Liver (tissue), 8 donors: ENCODE measurements at regions not wholly inside any gene's neighbourhood (a gene's known extent, or its start where the extent isn't known, plus 50 kb on each side); places are given as distances from the start of the nearest gene placed in this dataset.
A peak's percentile ranks its signal among the peaks of the same experiment; 100 is the strongest.

Experiments used
- DNase-seq: peaks from one replicate; pipeline ENCODE4 v3.0.0-alpha.2; 2017; ENCODE audit warnings: low spot score
- H3K27ac ChIP-seq, 2 donors: one replicate each; pipeline ENCODE4 v1.7.0; 2013; ENCODE audit warnings: inconsistent platforms in 2 of 2, low read length in 2 of 2, control low read depth in 1 of 2, low read depth in 1 of 2, mild to moderate bottlenecking in 1 of 2
- H3K27me3 ChIP-seq, 4 donors: one replicate each; pipeline versions ENCODE4 v1.6.1 to v1.7.0; 2013; ENCODE audit warnings: low read length in 3 of 4, inconsistent platforms in 1 of 4, mild to moderate bottlenecking in 1 of 4, moderate library complexity in 1 of 4; ENCODE audit not compliant: control insufficient read depth in 4 of 4, insufficient read depth in 4 of 4
- H3K36me3 ChIP-seq, 4 donors: one replicate each; pipeline versions ENCODE4 v1.6.1 to v1.7.0; 2013; ENCODE audit warnings: low read length in 3 of 4, mild to moderate bottlenecking in 3 of 4, low read depth in 1 of 4, moderate library complexity in 1 of 4; ENCODE audit not compliant: control insufficient read depth in 4 of 4, insufficient read depth in 3 of 4
- H3K4me1 ChIP-seq, 4 donors: one replicate each; pipeline versions ENCODE4 v1.6.1 to v1.7.0; 2013; ENCODE audit warnings: low read length in 3 of 4, mild to moderate bottlenecking in 3 of 4, moderate library complexity in 1 of 4; ENCODE audit not compliant: control insufficient read depth in 4 of 4, insufficient read depth in 4 of 4
- H3K4me3 ChIP-seq, 3 donors: one replicate each; pipeline versions ENCODE4 v1.6.1 to v1.7.0; 2013; ENCODE audit warnings: low read length in 3 of 3, control low read depth in 1 of 3, low read depth in 1 of 3, mild to moderate bottlenecking in 1 of 3
- H3K9ac ChIP-seq, 2 donors: one replicate each; pipeline ENCODE4 v1.7.0; 2013; ENCODE audit warnings: low read length in 2 of 2, mild to moderate bottlenecking in 2 of 2, moderate library complexity in 2 of 2, control low read depth in 1 of 2, low read depth in 1 of 2
- H3K9me3 ChIP-seq, 4 donors: one replicate each; pipeline versions ENCODE4 v1.6.1 to v1.7.0; 2013; ENCODE audit warnings: low read length in 3 of 4; ENCODE audit not compliant: control insufficient read depth in 4 of 4
- EGR1 ChIP-seq, 2 donors: IDR thresholded peaks; 2 replicates each; pipeline ENCODE4 v1.6.1; 2016 to 2018; ENCODE audit warnings: antibody characterized with exemption in 2 of 2, low read depth in 2 of 2
- FOXA1 ChIP-seq: IDR thresholded peaks from 2 replicates; pipeline ENCODE4 v1.6.1; 2016; ENCODE audit warnings: antibody characterized with exemption
- FOXA2 ChIP-seq: IDR thresholded peaks from 2 replicates; pipeline ENCODE4 v1.6.1; 2016; ENCODE audit warnings: antibody characterized with exemption
- GABPA ChIP-seq, 2 donors: IDR thresholded peaks in 1 of 2; conservative IDR thresholded peaks in 1 of 2; 2 replicates each; pipeline ENCODE4 v1.6.1; 2016; ENCODE audit warnings: antibody characterized with exemption in 2 of 2, mild to moderate bottlenecking in 1 of 2, moderate library complexity in 1 of 2
- HNF4A ChIP-seq, 2 donors: conservative IDR thresholded peaks; 2 replicates each; pipeline ENCODE4 v1.6.1; 2016; ENCODE audit warnings: antibody characterized with exemption in 2 of 2, mild to moderate bottlenecking in 2 of 2
- HNF4G ChIP-seq: IDR thresholded peaks from 2 replicates; pipeline ENCODE4 v1.6.1; 2016; ENCODE audit warnings: antibody characterized with exemption
- JUND ChIP-seq, 2 donors: IDR thresholded peaks; 2 replicates each; pipeline ENCODE4 v1.6.1; 2016; ENCODE audit warnings: antibody characterized with exemption in 2 of 2
- MAX ChIP-seq: IDR thresholded peaks from 2 replicates; pipeline ENCODE4 v1.6.1; 2016; ENCODE audit warnings: antibody characterized with exemption
- NR2F2 ChIP-seq: IDR thresholded peaks from 2 replicates; pipeline ENCODE4 v1.6.1; 2016; ENCODE audit warnings: antibody characterized with exemption
- RAD21 ChIP-seq, 2 donors: IDR thresholded peaks; 2 replicates each; pipeline ENCODE4 v1.6.1; 2016; ENCODE audit warnings: antibody characterized with exemption in 2 of 2, mild to moderate bottlenecking in 2 of 2
- RXRA ChIP-seq, 2 donors: IDR thresholded peaks; 2 replicates each; pipeline ENCODE4 v1.6.1; 2017 to 2018; ENCODE audit warnings: antibody characterized with exemption in 2 of 2, mild to moderate bottlenecking in 1 of 2
- SP1 ChIP-seq: IDR thresholded peaks from 2 replicates; pipeline ENCODE4 v1.6.1; 2018; ENCODE audit warnings: antibody characterized with exemption, mild to moderate bottlenecking
- TAF1 ChIP-seq: conservative IDR thresholded peaks from 2 replicates; pipeline ENCODE4 v1.6.1; 2016; ENCODE audit warnings: antibody characterized with exemption, mild to moderate bottlenecking
- YY1 ChIP-seq: IDR thresholded peaks from 2 replicates; pipeline ENCODE4 v1.6.1; 2016; ENCODE audit warnings: antibody characterized with exemption, mild to moderate bottlenecking
- WGBS: extraction: QIAGEN DNeasy Blood & Tissue Kit; methylation state at CpG from one replicate; pipeline ENCODE4 v1.1.7; 2013; 5-methylcytosine and 5-hydroxymethylcytosine counted together
- TF ChIP-seq, protein P1 (sequence below): IDR thresholded peaks from 2 replicates; pipeline ENCODE4 v1.6.1; 2016; ENCODE audit warnings: antibody characterized with exemption, mild to moderate bottlenecking
- TF ChIP-seq, protein P2 (sequence below): IDR thresholded peaks from 2 replicates; pipeline ENCODE4 v1.6.1; 2016; ENCODE audit warnings: antibody characterized with exemption
- TF ChIP-seq, protein P3 (sequence below): IDR thresholded peaks from 2 replicates; pipeline ENCODE4 v1.6.1; 2016; ENCODE audit warnings: antibody characterized with exemption
- TF ChIP-seq, protein P4 (sequence below): fragments of 150-350 bp; IDR thresholded peaks from 2 replicates; pipeline ENCODE4 v1.5.1; 2017; ENCODE audit warnings: improper control_type of control experiment, low read depth, low read length; ENCODE audit not compliant: missing input control
- donor health status: healthy.
- donor health status: healthy.
- donor health status: healthy.
- donor health status: healthy.
- donor health status: healthy.

GRCh38 chr10:88095778-88096431, 232.5 kb downstream of the PTEN start:
- Histone ChIP-seq H3K27ac (peak overlapping the region; percentile 72 to 75), H3K9ac (peak overlapping the region in 1 of 2 donors; percentile 65), H3K36me3 (no peaks in the 10 kb centered on the region), H3K27me3 (no peaks in the 10 kb centered on the region), H3K4me1 (peaks cover 2 to 27% (median 11%) of the 10 kb centered on the region in 4 donors), H3K4me3 (no peak overlapping the region), H3K9me3 (no peaks in the 10 kb centered on the region)
- peak; percentile 93 for TF ChIP-seq SP1
- TF ChIP-seq GABPA (IDR thresholded peaks at IDR 0.05 in 1 of 2, conservative IDR thresholded peaks at IDR 0.05 in 1 of 2) = no peak
- peak; percentile 66 to 68 for TF ChIP-seq RXRA (IDR thresholded peaks at IDR 0.05)
- peak; percentile 20 to 61 for TF ChIP-seq JUND (IDR thresholded peaks at IDR 0.05)
- TF ChIP-seq, protein P1, sequence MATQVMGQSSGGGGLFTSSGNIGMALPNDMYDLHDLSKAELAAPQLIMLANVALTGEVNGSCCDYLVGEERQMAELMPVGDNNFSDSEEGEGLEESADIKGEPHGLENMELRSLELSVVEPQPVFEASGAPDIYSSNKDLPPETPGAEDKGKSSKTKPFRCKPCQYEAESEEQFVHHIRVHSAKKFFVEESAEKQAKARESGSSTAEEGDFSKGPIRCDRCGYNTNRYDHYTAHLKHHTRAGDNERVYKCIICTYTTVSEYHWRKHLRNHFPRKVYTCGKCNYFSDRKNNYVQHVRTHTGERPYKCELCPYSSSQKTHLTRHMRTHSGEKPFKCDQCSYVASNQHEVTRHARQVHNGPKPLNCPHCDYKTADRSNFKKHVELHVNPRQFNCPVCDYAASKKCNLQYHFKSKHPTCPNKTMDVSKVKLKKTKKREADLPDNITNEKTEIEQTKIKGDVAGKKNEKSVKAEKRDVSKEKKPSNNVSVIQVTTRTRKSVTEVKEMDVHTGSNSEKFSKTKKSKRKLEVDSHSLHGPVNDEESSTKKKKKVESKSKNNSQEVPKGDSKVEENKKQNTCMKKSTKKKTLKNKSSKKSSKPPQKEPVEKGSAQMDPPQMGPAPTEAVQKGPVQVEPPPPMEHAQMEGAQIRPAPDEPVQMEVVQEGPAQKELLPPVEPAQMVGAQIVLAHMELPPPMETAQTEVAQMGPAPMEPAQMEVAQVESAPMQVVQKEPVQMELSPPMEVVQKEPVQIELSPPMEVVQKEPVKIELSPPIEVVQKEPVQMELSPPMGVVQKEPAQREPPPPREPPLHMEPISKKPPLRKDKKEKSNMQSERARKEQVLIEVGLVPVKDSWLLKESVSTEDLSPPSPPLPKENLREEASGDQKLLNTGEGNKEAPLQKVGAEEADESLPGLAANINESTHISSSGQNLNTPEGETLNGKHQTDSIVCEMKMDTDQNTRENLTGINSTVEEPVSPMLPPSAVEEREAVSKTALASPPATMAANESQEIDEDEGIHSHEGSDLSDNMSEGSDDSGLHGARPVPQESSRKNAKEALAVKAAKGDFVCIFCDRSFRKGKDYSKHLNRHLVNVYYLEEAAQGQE = peak; percentile 65
- TF ChIP-seq NR2F2 = no peak
- TF ChIP-seq RAD21 (IDR thresholded peaks at IDR 0.05) = peak; percentile 41 to 59
- TF ChIP-seq FOXA1 = peak; percentile 7
- peak; percentile 31 for TF ChIP-seq TAF1
- peak; percentile 92 for TF ChIP-seq HNF4A (conservative IDR thresholded peaks at IDR 0.05)
- peak; percentile 87 for TF ChIP-seq HNF4G
- TF ChIP-seq, protein P2, sequence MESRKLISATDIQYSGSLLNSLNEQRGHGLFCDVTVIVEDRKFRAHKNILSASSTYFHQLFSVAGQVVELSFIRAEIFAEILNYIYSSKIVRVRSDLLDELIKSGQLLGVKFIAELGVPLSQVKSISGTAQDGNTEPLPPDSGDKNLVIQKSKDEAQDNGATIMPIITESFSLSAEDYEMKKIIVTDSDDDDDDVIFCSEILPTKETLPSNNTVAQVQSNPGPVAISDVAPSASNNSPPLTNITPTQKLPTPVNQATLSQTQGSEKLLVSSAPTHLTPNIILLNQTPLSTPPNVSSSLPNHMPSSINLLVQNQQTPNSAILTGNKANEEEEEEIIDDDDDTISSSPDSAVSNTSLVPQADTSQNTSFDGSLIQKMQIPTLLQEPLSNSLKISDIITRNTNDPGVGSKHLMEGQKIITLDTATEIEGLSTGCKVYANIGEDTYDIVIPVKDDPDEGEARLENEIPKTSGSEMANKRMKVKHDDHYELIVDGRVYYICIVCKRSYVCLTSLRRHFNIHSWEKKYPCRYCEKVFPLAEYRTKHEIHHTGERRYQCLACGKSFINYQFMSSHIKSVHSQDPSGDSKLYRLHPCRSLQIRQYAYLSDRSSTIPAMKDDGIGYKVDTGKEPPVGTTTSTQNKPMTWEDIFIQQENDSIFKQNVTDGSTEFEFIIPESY = no peak
- TF ChIP-seq, protein P3, sequence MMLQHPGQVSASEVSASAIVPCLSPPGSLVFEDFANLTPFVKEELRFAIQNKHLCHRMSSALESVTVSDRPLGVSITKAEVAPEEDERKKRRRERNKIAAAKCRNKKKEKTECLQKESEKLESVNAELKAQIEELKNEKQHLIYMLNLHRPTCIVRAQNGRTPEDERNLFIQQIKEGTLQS = no peak
- peak; percentile 50 for TF ChIP-seq YY1
- TF ChIP-seq, protein P4, sequence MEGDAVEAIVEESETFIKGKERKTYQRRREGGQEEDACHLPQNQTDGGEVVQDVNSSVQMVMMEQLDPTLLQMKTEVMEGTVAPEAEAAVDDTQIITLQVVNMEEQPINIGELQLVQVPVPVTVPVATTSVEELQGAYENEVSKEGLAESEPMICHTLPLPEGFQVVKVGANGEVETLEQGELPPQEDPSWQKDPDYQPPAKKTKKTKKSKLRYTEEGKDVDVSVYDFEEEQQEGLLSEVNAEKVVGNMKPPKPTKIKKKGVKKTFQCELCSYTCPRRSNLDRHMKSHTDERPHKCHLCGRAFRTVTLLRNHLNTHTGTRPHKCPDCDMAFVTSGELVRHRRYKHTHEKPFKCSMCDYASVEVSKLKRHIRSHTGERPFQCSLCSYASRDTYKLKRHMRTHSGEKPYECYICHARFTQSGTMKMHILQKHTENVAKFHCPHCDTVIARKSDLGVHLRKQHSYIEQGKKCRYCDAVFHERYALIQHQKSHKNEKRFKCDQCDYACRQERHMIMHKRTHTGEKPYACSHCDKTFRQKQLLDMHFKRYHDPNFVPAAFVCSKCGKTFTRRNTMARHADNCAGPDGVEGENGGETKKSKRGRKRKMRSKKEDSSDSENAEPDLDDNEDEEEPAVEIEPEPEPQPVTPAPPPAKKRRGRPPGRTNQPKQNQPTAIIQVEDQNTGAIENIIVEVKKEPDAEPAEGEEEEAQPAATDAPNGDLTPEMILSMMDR = no peak
- TF ChIP-seq EGR1 (IDR thresholded peaks at IDR 0.05; ENCODE audit: low read depth in 2 of 2) = peak in 1 of 2 donors; percentile 23
- TF ChIP-seq FOXA2 = peak; percentile 65
- peak; percentile 34 for TF ChIP-seq MAX
- no peak for DNase-seq
- 31% methylated on average over 9 of the region's 9 CpGs for WGBS
